ENCODE measurements at regions not wholly inside any gene's neighbourhood (a gene's known extent, or its start where the extent isn't known, plus 50 kb on each side); places are given as distances from the start of the nearest gene placed in this dataset.

DNA sequence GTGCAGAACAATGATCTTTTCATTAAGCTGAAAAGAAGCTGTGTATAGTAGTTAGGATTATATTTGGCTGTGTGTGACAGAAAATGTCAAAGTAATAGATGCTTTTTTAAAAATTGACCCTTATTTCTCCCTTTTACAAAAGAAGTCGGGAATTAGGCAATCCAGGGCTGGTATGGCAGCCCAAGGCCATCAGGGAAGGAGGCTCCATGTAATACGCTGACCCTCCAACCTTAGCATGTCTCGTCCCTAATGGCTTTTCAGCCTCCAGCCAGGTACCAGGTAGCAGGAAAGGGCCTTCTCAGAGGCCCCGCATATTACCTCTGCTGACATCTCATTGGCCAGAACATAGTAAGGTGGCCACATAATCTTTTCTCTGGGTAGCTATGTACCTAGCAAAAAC lies 79.7 kb downstream of the VCPKMT start:
- no peak for DNase-seq
- TF ChIP-seq POLR2A (IDR thresholded peaks at IDR 0.05) (no peak), POLR2AphosphoS5 (IDR thresholded peaks at IDR 0.05) (no peak)
- TF ChIP-seq, protein P1, sequence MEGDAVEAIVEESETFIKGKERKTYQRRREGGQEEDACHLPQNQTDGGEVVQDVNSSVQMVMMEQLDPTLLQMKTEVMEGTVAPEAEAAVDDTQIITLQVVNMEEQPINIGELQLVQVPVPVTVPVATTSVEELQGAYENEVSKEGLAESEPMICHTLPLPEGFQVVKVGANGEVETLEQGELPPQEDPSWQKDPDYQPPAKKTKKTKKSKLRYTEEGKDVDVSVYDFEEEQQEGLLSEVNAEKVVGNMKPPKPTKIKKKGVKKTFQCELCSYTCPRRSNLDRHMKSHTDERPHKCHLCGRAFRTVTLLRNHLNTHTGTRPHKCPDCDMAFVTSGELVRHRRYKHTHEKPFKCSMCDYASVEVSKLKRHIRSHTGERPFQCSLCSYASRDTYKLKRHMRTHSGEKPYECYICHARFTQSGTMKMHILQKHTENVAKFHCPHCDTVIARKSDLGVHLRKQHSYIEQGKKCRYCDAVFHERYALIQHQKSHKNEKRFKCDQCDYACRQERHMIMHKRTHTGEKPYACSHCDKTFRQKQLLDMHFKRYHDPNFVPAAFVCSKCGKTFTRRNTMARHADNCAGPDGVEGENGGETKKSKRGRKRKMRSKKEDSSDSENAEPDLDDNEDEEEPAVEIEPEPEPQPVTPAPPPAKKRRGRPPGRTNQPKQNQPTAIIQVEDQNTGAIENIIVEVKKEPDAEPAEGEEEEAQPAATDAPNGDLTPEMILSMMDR (IDR thresholded peaks at IDR 0.05 in 8 of 11, conservative IDR thresholded peaks at IDR 0.05 in 3 of 11): no peak
- H3K27me3 ChIP-seq (replicated peaks in 1 of 7): no peaks in the 10 kb centered on the region
- H3K4me1 ChIP-seq: peaks cover 16 to 41% (median 38%) of the 10 kb centered on the region in 6 donors
- intact Hi-C loops (cut with DNase I; ENCODE audit: low total_unique reads): no loop called here
- H3K27ac ChIP-seq: no peak overlapping the region
- WGBS, 5 donors: 91 to 96% (median 95%) methylated on average over 4 of the region's 4 CpGs
- H3K4me3 ChIP-seq: no peak overlapping the region
- H3K9me3 ChIP-seq: no peaks in the 10 kb centered on the region
- H3K36me3 ChIP-seq: no peaks in the 10 kb centered on the region

DNA sequence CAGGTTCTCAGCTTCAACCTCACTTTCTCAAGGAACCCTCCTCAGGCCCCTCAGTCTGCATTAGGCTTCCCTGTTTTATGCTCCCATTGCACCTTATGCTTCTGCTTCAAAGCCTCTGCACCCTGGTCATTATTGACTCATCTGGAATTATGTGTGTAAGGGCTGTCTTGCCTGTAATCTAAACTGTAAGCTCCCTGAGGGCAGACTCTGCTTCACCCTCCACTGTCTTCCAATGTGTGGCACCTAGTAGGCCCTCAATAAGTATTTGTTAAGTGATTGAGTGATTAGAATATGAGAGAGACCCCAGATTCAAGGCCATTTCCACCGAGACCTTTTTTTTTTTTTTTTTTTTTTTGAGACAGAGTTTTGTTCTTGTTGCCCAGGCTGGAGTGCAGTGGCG lies 79.1 kb downstream of the VCPKMT start:
- DNase-seq: no peak
- no peaks in the 10 kb centered on the region for H3K27me3 ChIP-seq (replicated peaks in 1 of 7)
- TF ChIP-seq POLR2AphosphoS5 (IDR thresholded peaks at IDR 0.05) (no peak), POLR2A (IDR thresholded peaks at IDR 0.05) (no peak)
- TF ChIP-seq, protein P1 (IDR thresholded peaks at IDR 0.05 in 8 of 11, conservative IDR thresholded peaks at IDR 0.05 in 3 of 11): no peak
- no peaks in the 10 kb centered on the region for H3K36me3 ChIP-seq
- peaks cover 16 to 45% (median 38%) of the 10 kb centered on the region in 6 donors for H3K4me1 ChIP-seq
- 86 to 98% (median 94%) methylated on average over 2 of the region's 2 CpGs for WGBS, 5 donors
- no peaks in the 10 kb centered on the region for H3K9me3 ChIP-seq
- intact Hi-C loops (cut with DNase I; ENCODE audit: low total_unique reads): no loop called here
- H3K27ac ChIP-seq: no peak overlapping the region
- no peak overlapping the region for H3K4me3 ChIP-seq

DNA sequence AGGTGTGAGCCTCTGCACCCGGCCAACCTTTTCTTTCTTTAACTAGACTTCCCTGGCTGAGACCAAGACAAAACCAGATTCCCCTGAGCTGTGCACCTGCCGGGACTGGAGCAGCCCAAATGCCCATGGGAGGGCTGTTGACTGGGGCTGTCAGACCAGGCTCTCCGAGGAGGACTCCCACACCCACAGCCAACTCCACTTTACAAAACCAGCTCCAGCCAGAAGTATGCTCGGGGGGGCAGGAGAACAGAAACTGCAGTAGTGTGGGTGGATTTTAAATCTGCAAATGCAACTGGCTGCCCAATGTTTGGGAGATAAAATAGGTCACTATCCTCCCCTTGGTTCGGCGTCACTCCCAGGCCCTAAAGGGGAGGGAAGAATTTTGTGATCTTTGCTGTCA lies 78.5 kb downstream of the VCPKMT start:
- Histone ChIP-seq H3K36me3 (no peaks in the 10 kb centered on the region), H3K9me3 (no peaks in the 10 kb centered on the region), H3K4me1 (peaks cover 16 to 47% (median 38%) of the 10 kb centered on the region in 6 donors), H3K27ac (peak overlapping the region; percentile 10 to 87 (median 71)), H3K27me3 (replicated peaks in 1 of 7) (no peaks in the 10 kb centered on the region), H3K4me3 (no peak overlapping the region)
- 48 to 68% (median 58%) methylated on average over 6 of the region's 6 CpGs for WGBS, 5 donors
- DNase-seq: no peak
- no peak for TF ChIP-seq POLR2A (IDR thresholded peaks at IDR 0.05)
- TF ChIP-seq, protein P1 (IDR thresholded peaks at IDR 0.05 in 8 of 11, conservative IDR thresholded peaks at IDR 0.05 in 3 of 11): no peak
- no peak for TF ChIP-seq POLR2AphosphoS5 (IDR thresholded peaks at IDR 0.05)
- intact Hi-C loops (cut with DNase I; ENCODE audit: low total_unique reads): no loop called here

DNA sequence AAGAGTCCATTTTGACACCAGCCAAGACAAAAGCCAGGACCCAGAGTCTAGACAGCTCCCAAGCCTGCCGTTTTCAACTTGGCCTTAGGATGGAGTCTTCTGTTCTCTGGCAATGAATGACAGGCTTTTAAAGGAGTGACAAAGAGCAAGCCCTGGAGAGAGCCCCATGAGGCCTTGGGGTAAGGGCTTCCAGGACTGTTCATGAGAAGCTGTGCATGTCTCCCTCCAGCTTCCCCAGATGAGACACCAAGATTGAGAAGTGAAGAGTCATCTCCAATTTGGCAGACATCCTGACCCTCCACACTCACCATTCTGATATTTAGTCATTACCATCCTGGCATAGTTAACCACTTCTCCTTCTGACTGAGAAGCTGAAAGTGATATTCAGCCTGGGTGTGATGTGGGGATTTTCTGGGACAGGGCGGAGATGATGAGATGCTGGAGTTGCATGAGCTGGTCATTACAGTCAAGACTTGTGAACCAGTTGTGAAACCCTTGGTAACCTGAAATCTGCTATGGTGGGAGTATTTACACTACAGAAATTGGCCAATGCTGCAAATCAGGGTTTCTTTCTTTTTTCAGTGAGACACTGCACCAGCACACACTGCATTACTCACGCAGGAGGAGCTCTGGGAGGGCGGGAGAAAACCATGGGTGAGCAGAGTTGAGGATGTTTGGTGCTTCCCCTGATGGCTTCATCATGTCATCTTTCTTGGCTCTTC lies 77.8 kb downstream of the VCPKMT start:
- WGBS, 5 donors: 45 to 60% (median 55%) methylated on average over 4 of the region's 4 CpGs
- no peaks in the 10 kb centered on the region for H3K36me3 ChIP-seq
- no peak overlapping the region for H3K4me3 ChIP-seq
- DNase-seq: no peak
- H3K4me1 ChIP-seq: peaks cover 16 to 54% (median 44%) of the 10 kb centered on the region in 6 donors
- TF ChIP-seq POLR2A (IDR thresholded peaks at IDR 0.05): no peak
- TF ChIP-seq POLR2AphosphoS5 (IDR thresholded peaks at IDR 0.05): peak in 1 of 3 donors; percentile 33
- TF ChIP-seq, protein P1 (IDR thresholded peaks at IDR 0.05 in 8 of 11, conservative IDR thresholded peaks at IDR 0.05 in 3 of 11): peak in 1 of 11 experiments; percentile 8
- intact Hi-C loops (cut with DNase I; ENCODE audit: low total_unique reads): no loop called here
- peak overlapping the region; percentile 10 to 87 (median 71) for H3K27ac ChIP-seq
- no peaks in the 10 kb centered on the region for H3K9me3 ChIP-seq
- H3K27me3 ChIP-seq (replicated peaks in 1 of 7): no peaks in the 10 kb centered on the region
